ENCODE measurements at regions not wholly inside any gene's neighbourhood (a gene's known extent, or its start where the extent isn't known, plus 50 kb on each side); places are given as distances from the start of the nearest gene placed in this dataset.
"Not testable (repeated sequence)": the region's sequence is repeated elsewhere in the genome, so short reads cannot be mapped to it uniquely, and the experiment has no call there.

- DNase-seq (ENCODE audit: low spot score in 2 of 2); intact Hi-C loops (cut with DNase I; ENCODE audit: low total_unique reads); H3K4me3 ChIP-seq (ENCODE audit: low read depth, poor library complexity, severe bottlenecking): not testable (repeated sequence)
- WGBS, 2 donors: 93 to 100% methylated on average over 1 to 7 of the region's 21 CpGs
Observed at GRCh38 chrX:149420566-149420965, 84.5 kb downstream of the IDS start.

- intact Hi-C loops (cut with DNase I; ENCODE audit: low total_unique reads): no loop called here
- 26 to 39% methylated on average over 2 of the region's 2 CpGs for WGBS, 2 donors
- DNase-seq (ENCODE audit: low spot score in 2 of 2): no peak
- no peak overlapping the region for H3K4me3 ChIP-seq (ENCODE audit: low read depth, poor library complexity, severe bottlenecking)
- TF ChIP-seq CTCF (IDR thresholded peaks at IDR 0.05) (no peak), POLR2A (IDR thresholded peaks at IDR 0.05) (no peak)
Observed at GRCh38 chrX:149398027-149398426, 107.1 kb downstream of the IDS start.

GRCh38 chrX:149392921-149393320 lies 112.2 kb downstream of the IDS start:
- TF ChIP-seq POLR2A (IDR thresholded peaks at IDR 0.05) (no peak), CTCF (IDR thresholded peaks at IDR 0.05) (no peak)
- no peak overlapping the region for H3K4me3 ChIP-seq (ENCODE audit: low read depth, poor library complexity, severe bottlenecking)
- DNase-seq (ENCODE audit: low spot score in 2 of 2): no peak
- intact Hi-C loops (cut with DNase I; ENCODE audit: low total_unique reads): no loop called here

- TF ChIP-seq POLR2A (IDR thresholded peaks at IDR 0.05): no peak
- no peak for TF ChIP-seq CTCF (IDR thresholded peaks at IDR 0.05)
- H3K4me3 ChIP-seq (ENCODE audit: low read depth, poor library complexity, severe bottlenecking): no peak overlapping the region
- intact Hi-C loops (cut with DNase I; ENCODE audit: low total_unique reads): no loop called here
- DNase-seq (ENCODE audit: low spot score in 2 of 2): no peak
Observed at GRCh38 chrX:149383852-149384251, 121.3 kb downstream of the IDS start.

GRCh38 chrX:149374751-149375150 lies 130.4 kb downstream of the IDS start:
- no peak overlapping the region for H3K4me3 ChIP-seq (ENCODE audit: low read depth, poor library complexity, severe bottlenecking)
- intact Hi-C loops (cut with DNase I; ENCODE audit: low total_unique reads): no loop called here
- WGBS, 2 donors: 59 to 67% methylated on average over 3 of the region's 3 CpGs
- no peak for DNase-seq (ENCODE audit: low spot score in 2 of 2)
- TF ChIP-seq POLR2A (IDR thresholded peaks at IDR 0.05) (no peak), CTCF (IDR thresholded peaks at IDR 0.05) (no peak)

GRCh38 chrX:149372866-149373265 lies 132.2 kb downstream of the IDS start:
- no peak for TF ChIP-seq POLR2A (IDR thresholded peaks at IDR 0.05)
- 39 to 50% methylated on average over 2 of the region's 2 CpGs for WGBS, 2 donors
- intact Hi-C loops (cut with DNase I; ENCODE audit: low total_unique reads): no loop called here
- DNase-seq (ENCODE audit: low spot score in 2 of 2): no peak
- no peak overlapping the region for H3K4me3 ChIP-seq (ENCODE audit: low read depth, poor library complexity, severe bottlenecking)

GRCh38 chrX:149371986-149372385 lies 133.1 kb downstream of the IDS start:
- TF ChIP-seq POLR2A (IDR thresholded peaks at IDR 0.05): no peak
- no peak for TF ChIP-seq CTCF (IDR thresholded peaks at IDR 0.05)
- 25 to 41% methylated on average over 3 of the region's 3 CpGs for WGBS, 2 donors
- H3K4me3 ChIP-seq (ENCODE audit: low read depth, poor library complexity, severe bottlenecking): no peak overlapping the region
- DNase-seq (ENCODE audit: low spot score in 2 of 2): no peak
- intact Hi-C loops (cut with DNase I; ENCODE audit: low total_unique reads): no loop called here
